VCaP (cell line): ENCODE measurements at regions not wholly inside any gene's neighbourhood (a gene's known extent, or its start where the extent isn't known, plus 50 kb on each side); places are given as distances from the start of the nearest gene placed in this dataset.

ENCODE experiments used
- H3K27ac ChIP-seq: fragments of 450-650 bp; 2 replicates; pipeline ENCODE4 v1.5.1; 2017
- TF ChIP-seq, protein P1 (sequence below): fragments of 450-650 bp; conservative IDR thresholded peaks from 2 replicates; pipeline ENCODE4 v1.5.1; 2017; ENCODE audit warnings: mild to moderate bottlenecking, moderate library complexity

DNA sequence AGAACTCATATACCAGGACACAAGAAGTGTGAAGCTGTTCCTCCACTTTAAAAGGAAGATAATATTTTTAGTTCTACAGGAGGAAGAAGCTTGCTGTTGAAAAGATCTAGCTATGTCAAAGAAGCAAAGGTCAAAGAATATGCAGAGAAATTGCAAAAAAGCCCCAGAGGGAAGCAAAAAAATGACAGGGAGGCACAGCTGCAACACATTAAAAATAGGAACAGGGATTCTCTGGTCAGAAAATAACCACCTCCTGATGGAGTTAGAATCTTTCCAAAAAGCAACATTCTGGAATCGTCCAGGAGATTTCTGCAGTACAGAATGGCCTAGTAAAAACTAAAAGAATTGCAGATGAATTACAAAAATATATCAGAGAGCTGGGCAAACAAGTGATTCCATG lies 238.9 kb upstream of the PRMT6 start:
- TF ChIP-seq, protein P1, sequence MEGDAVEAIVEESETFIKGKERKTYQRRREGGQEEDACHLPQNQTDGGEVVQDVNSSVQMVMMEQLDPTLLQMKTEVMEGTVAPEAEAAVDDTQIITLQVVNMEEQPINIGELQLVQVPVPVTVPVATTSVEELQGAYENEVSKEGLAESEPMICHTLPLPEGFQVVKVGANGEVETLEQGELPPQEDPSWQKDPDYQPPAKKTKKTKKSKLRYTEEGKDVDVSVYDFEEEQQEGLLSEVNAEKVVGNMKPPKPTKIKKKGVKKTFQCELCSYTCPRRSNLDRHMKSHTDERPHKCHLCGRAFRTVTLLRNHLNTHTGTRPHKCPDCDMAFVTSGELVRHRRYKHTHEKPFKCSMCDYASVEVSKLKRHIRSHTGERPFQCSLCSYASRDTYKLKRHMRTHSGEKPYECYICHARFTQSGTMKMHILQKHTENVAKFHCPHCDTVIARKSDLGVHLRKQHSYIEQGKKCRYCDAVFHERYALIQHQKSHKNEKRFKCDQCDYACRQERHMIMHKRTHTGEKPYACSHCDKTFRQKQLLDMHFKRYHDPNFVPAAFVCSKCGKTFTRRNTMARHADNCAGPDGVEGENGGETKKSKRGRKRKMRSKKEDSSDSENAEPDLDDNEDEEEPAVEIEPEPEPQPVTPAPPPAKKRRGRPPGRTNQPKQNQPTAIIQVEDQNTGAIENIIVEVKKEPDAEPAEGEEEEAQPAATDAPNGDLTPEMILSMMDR: no peak
- no peak overlapping the region for H3K27ac ChIP-seq

DNA sequence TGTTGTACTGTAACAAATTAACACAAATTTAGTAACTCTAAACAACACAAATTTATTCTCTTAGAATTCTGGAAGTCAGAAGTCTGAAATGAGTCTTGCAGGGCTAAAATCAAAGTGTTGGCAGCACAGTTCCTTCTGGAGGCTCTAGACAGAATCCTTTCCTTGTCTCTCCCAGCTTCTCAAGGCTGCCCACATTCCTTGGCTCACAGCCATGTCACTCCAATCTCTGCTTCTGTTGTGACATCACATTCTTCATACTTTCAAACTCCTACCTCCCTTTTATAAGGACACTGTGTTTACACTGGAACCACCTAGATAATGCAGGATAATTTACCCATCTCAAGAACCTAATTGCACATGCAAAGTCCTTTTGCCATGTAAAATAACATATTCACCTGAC lies 225.0 kb upstream of the PRMT6 start:
- TF ChIP-seq, protein P1: no peak
- H3K27ac ChIP-seq: no peak overlapping the region

DNA sequence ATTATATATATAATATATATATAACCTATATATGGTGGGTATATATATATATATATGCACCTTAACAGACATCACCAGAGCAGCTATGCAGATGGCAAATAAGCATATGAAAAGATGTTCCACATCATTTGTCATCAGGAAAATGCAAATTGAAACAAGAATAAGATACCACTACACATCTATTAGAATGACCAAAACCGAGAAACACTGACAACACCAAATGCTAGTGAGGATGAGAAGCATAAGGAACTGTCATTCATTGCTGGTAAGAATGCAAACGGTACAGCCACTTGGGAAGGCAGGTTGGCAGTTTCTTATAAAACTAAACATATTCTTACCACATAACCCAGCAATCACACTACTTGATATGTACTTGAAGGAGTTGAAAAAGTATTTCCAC lies 219.8 kb upstream of the PRMT6 start:
- TF ChIP-seq, protein P1: no peak
- H3K27ac ChIP-seq: no peak overlapping the region

DNA sequence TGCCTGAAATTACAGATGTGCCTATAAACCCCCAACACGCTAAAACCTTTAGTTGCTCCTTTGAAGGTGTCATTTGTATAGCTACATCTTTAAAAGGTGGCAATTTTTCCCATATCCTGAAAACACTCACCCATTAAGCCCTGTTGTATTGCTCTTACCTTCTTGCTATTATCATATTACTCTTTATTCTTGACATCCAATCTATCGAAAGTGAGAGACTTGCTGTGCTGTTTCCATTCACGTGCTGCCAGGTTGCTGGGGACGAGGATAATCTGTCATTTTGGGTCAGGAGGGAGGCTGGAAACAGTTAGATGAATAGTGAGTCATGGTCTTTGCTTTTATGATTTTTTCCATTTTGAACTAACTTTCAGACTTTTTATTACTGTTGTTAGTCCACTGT lies 213.0 kb upstream of the PRMT6 start:
- TF ChIP-seq, protein P1: no peak
- H3K27ac ChIP-seq: no peak overlapping the region

DNA sequence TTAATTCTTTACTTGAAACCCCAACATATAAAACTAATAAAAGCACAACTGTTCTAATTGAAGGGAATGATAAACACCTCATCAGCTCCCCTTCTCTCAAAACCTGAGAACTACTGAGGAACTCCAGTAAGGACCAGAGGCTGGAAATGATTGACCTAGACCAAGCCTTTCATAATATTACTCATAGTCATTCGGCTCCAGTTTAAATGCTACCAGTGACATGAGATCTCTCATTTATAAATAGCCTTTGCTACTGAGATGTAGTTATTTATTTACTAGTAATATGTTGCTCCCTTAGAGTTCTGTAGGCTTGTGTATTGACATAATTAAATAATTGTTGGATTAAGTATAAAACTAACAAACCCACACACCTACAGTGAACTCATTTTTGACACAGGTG lies 209.8 kb upstream of the PRMT6 start:
- TF ChIP-seq, protein P1: no peak
- no peak overlapping the region for H3K27ac ChIP-seq

DNA sequence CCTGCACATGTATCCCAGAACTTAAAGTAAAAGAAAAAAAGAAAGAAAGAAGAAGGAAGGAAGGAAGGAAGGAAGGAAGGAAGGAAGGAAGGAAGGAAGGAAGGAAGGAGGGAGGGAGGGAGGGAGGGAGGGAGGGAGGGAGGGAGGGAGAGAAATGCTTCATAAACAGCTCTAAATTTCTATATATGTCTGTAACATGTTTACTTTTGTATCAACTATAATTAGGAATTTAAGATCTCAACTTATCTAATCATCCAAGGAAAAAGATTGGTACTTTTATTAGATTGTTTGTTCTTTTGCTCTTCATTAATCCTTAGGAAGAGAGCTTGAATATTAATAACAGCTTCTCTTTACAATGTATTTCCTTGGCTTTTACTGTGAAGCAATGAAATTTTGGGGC lies 195.4 kb upstream of the PRMT6 start:
- H3K27ac ChIP-seq: no peak overlapping the region
- TF ChIP-seq, protein P1: no peak

DNA sequence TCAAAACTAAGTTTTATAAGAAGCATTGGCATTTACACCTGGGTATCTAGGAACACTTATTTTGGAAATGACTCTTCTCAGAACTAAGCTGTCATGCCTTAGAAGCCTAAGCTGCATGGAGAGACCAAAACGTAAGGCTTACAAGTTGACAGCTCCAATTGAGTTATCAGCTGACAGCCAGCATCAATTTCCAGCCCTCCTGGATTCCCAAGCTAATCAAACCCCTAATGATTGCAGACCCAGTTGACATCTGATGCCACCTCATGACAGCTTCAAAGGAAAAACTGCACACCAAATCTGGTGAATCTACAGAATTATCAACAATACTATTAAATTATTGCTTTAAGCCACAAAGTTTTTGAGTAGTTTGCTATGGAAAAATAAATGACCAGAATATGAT lies 187.6 kb upstream of the PRMT6 start:
- TF ChIP-seq, protein P1: no peak

DNA sequence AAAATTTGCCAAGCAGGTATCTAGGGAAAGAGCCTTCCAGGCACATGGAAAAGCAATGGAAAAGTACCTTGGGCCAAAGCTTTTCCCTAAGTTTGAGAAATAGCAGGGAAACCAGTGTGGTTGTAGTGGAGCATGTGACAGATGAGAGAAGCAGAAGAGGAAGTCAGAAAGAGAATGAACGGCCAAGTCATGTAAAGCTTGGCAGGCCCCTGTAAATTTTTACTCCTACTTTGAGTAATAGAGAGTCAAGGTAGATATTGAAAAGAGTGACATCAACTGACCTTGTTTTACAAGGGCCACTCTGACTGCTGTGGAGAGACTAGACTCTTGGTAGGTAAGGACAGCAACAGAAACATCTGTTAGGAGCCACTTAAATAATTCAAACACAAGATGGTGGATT lies 180.9 kb upstream of the PRMT6 start:
- TF ChIP-seq, protein P1: no peak
- no peak overlapping the region for H3K27ac ChIP-seq

More for the DNA sequence above, 187.6 kb upstream of the PRMT6 start:
- H3K27ac ChIP-seq: no peak overlapping the region
